Loucy (cell line): ENCODE measurements at regions not wholly inside any gene's neighbourhood (a gene's known extent, or its start where the extent isn't known, plus 50 kb on each side); places are given as distances from the start of the nearest gene placed in this dataset.

Source experiments
- EZH2phosphoT487 ChIP-seq: fragments of 200-600 bp; IDR thresholded peaks from 2 replicates; pipeline ENCODE4 v1.6.1; 2018; ENCODE audit warnings: antibody characterized with exemption, mild to moderate bottlenecking, moderate library complexity, borderline replicate concordance
- TF ChIP-seq, protein P1 (sequence below): fragments of 200-600 bp; sonication (generic); conservative IDR thresholded peaks from 2 replicates; pipeline ENCODE4 v1.5.1; 2014; ENCODE audit warnings: mild to moderate bottlenecking, antibody characterized with exemption, low read length

GRCh38 chr2:58842501-58843155, 601.5 kb upstream of the FANCL start:
- TF ChIP-seq, protein P1, sequence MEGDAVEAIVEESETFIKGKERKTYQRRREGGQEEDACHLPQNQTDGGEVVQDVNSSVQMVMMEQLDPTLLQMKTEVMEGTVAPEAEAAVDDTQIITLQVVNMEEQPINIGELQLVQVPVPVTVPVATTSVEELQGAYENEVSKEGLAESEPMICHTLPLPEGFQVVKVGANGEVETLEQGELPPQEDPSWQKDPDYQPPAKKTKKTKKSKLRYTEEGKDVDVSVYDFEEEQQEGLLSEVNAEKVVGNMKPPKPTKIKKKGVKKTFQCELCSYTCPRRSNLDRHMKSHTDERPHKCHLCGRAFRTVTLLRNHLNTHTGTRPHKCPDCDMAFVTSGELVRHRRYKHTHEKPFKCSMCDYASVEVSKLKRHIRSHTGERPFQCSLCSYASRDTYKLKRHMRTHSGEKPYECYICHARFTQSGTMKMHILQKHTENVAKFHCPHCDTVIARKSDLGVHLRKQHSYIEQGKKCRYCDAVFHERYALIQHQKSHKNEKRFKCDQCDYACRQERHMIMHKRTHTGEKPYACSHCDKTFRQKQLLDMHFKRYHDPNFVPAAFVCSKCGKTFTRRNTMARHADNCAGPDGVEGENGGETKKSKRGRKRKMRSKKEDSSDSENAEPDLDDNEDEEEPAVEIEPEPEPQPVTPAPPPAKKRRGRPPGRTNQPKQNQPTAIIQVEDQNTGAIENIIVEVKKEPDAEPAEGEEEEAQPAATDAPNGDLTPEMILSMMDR, result no peak
- TF ChIP-seq EZH2phosphoT487, result no peak
